BE2C (cell line): ENCODE measurements at regions not wholly inside any gene's neighbourhood (a gene's known extent, or its start where the extent isn't known, plus 50 kb on each side); places are given as distances from the start of the nearest gene placed in this dataset.
"Not testable (repeated sequence)": the region's sequence is repeated elsewhere in the genome, so short reads cannot be mapped to it uniquely, and the experiment has no call there.

ENCODE experiments used
- DNase-seq: peaks from one replicate; pipeline ENCODE4 v3.0.0-alpha.2; 2020
- H3K27me3 ChIP-seq: fragments of 250-450 bp; sonication (Bioruptor Pico); 2 replicates; pipeline ENCODE4 v1.5.1; 2020; ENCODE audit warnings: mild to moderate bottlenecking
- H3K36me3 ChIP-seq: fragments of 250-450 bp; sonication (Bioruptor Pico); 2 replicates; pipeline ENCODE4 v1.5.1; 2020; ENCODE audit warnings: mild to moderate bottlenecking
- H3K4me1 ChIP-seq: fragments of 250-450 bp; sonication (Bioruptor Pico); 2 replicates; pipeline ENCODE4 v1.5.1; 2020
- H3K4me3 ChIP-seq: 2 replicates; pipeline ENCODE4 v1.5.1; 2011; ENCODE audit warnings: low read depth, low read length
- H3K9me3 ChIP-seq: fragments of 250-450 bp; sonication (Bioruptor Pico); 2 replicates; pipeline ENCODE4 v1.5.1; 2020
- CTCF ChIP-seq: IDR thresholded peaks from 2 replicates; pipeline ENCODE4 v1.5.1; 2012; ENCODE audit warnings: mild to moderate bottlenecking, low read depth, low read length

- Histone ChIP-seq H3K4me3 (no peak overlapping the region), H3K9me3 (no peaks in the 10 kb centered on the region), H3K36me3 (no peaks in the 10 kb centered on the region), H3K4me1 (no peaks in the 10 kb centered on the region), H3K27me3 (no peaks in the 10 kb centered on the region)
- DNase-seq: no peak
- TF ChIP-seq CTCF: no peak
These were observed 161.2 kb upstream of the SPRY1 start for GRCh38 chr4:123235431-123235830.

- TF ChIP-seq CTCF: no peak
- no peaks in the 10 kb centered on the region for H3K4me1 ChIP-seq
- H3K27me3 ChIP-seq: no peaks in the 10 kb centered on the region
- H3K9me3 ChIP-seq: no peaks in the 10 kb centered on the region
- H3K36me3 ChIP-seq: no peaks in the 10 kb centered on the region
- H3K4me3 ChIP-seq: no peak overlapping the region
- DNase-seq: no peak
These were observed 160.0 kb upstream of the SPRY1 start for GRCh38 chr4:123236606-123237005.

GRCh38 chr4:123240286-123240685 lies 156.3 kb upstream of the SPRY1 start:
- H3K4me3 ChIP-seq, H3K36me3 ChIP-seq, H3K4me1 ChIP-seq, H3K27me3 ChIP-seq, DNase-seq, H3K9me3 ChIP-seq: not testable (repeated sequence)

- not testable (repeated sequence) for H3K36me3 ChIP-seq, H3K4me3 ChIP-seq, H3K4me1 ChIP-seq, H3K9me3 ChIP-seq, H3K27me3 ChIP-seq, DNase-seq
These were observed 153.4 kb upstream of the SPRY1 start for GRCh38 chr4:123243220-123243619.

- DNase-seq: no peak
- no peak for TF ChIP-seq CTCF
These were observed 152.5 kb upstream of the SPRY1 start for GRCh38 chr4:123244137-123244536.

GRCh38 chr4:123246085-123246484 lies 150.5 kb upstream of the SPRY1 start:
- Histone ChIP-seq H3K4me1 (peaks cover 5% of the 10 kb centered on the region; the same call in 1 of the 2 replicates), H3K4me3 (no peak overlapping the region), H3K9me3 (no peaks in the 10 kb centered on the region), H3K36me3 (no peaks in the 10 kb centered on the region), H3K27me3 (no peaks in the 10 kb centered on the region)
- no peak for TF ChIP-seq CTCF
- no peak for DNase-seq

More at GRCh38 chr4:123244137-123244536, 152.5 kb upstream of the SPRY1 start:
- Histone ChIP-seq H3K27me3 (no peaks in the 10 kb centered on the region), H3K9me3 (no peaks in the 10 kb centered on the region), H3K4me3 (no peak overlapping the region), H3K4me1 (peaks cover 5% of the 10 kb centered on the region; the same call in 1 of the 2 replicates), H3K36me3 (no peaks in the 10 kb centered on the region)

- no peak for TF ChIP-seq CTCF
- Histone ChIP-seq H3K9me3 (no peaks in the 10 kb centered on the region), H3K4me1 (peaks cover 5% of the 10 kb centered on the region; the same call in 1 of the 2 replicates), H3K36me3 (no peaks in the 10 kb centered on the region), H3K4me3 (no peak overlapping the region), H3K27me3 (no peaks in the 10 kb centered on the region)
- no peak for DNase-seq
These were observed 148.4 kb upstream of the SPRY1 start for GRCh38 chr4:123248085-123248659.
